Erythroblast (primary cell): ENCODE measurements at regions not wholly inside any gene's neighbourhood (a gene's known extent, or its start where the extent isn't known, plus 50 kb on each side); places are given as distances from the start of the nearest gene placed in this dataset.

Experiments
- GATA1 ChIP-seq: IDR thresholded peaks from 2 replicates; pipeline ENCODE4 v1.6.1; 2011; ENCODE audit warnings: low read depth, mild to moderate bottlenecking, control low read depth, low read length, moderate library complexity
- POLR2A ChIP-seq: IDR thresholded peaks from 2 replicates; pipeline ENCODE4 v1.6.1; 2011; ENCODE audit warnings: mild to moderate bottlenecking, low read length

- TF ChIP-seq POLR2A (no peak), GATA1 (no peak)
Observed at GRCh38 chr1:196074182-196074581, 534.1 kb downstream of the KCNT2 start.
